ENCODE measurements at regions not wholly inside any gene's neighbourhood (a gene's known extent, or its start where the extent isn't known, plus 50 kb on each side); places are given as distances from the start of the nearest gene placed in this dataset.

GRCh38 chr12:98360401-98360800 is 155.0 kb upstream of the TMPO start:
- DNase-seq: no peak

- no peak for DNase-seq
Measured at GRCh38 chr12:98369581-98369980, 145.8 kb upstream of the TMPO start.

GRCh38 chr12:98370976-98371375 is 144.4 kb upstream of the TMPO start:
- DNase-seq: no peak

GRCh38 chr12:98371419-98371818 is 144.0 kb upstream of the TMPO start:
- no peak for DNase-seq

GRCh38 chr12:98372340-98373024 is 142.9 kb upstream of the TMPO start:
- no peak for DNase-seq

GRCh38 chr12:98373025-98373554 is 142.3 kb upstream of the TMPO start:
- peak; percentile 31 for DNase-seq

- no peak for DNase-seq
Measured at GRCh38 chr12:98374007-98374406, 141.4 kb upstream of the TMPO start.

GRCh38 chr12:98379106-98379505 is 136.3 kb upstream of the TMPO start:
- DNase-seq: no peak

- no peak for DNase-seq
Measured at GRCh38 chr12:98385641-98386040, 129.7 kb upstream of the TMPO start.

- DNase-seq: no peak
Measured at GRCh38 chr12:98387444-98387843, 127.9 kb upstream of the TMPO start.

- DNase-seq: no peak
Measured at GRCh38 chr12:98388126-98388525, 127.3 kb upstream of the TMPO start.

- DNase-seq: no peak
Measured at GRCh38 chr12:98389593-98389992, 125.8 kb upstream of the TMPO start.

- DNase-seq: peak; percentile 77
Measured at GRCh38 chr12:98397323-98398105, 117.9 kb upstream of the TMPO start.

- DNase-seq: peak; percentile 60
Measured at GRCh38 chr12:98399532-98399931, 115.9 kb upstream of the TMPO start.

- DNase-seq: no peak
Measured at GRCh38 chr12:98401427-98401826, 114.0 kb upstream of the TMPO start.

GRCh38 chr12:98402091-98402490 is 113.3 kb upstream of the TMPO start:
- DNase-seq: no peak

GRCh38 chr12:98402671-98403070 is 112.7 kb upstream of the TMPO start:
- no peak for DNase-seq

GRCh38 chr12:98403385-98403784 is 112.0 kb upstream of the TMPO start:
- no peak for DNase-seq

GRCh38 chr12:98403936-98404335 is 111.5 kb upstream of the TMPO start:
- DNase-seq: no peak

GRCh38 chr12:98405805-98406366 is 109.5 kb upstream of the TMPO start:
- DNase-seq: no peak

GRCh38 chr12:98406378-98406777 is 109.0 kb upstream of the TMPO start:
- no peak for DNase-seq

- DNase-seq: peak; percentile 83
Measured at GRCh38 chr12:98408681-98409080, 106.7 kb upstream of the TMPO start.

- peak; percentile 51 for DNase-seq
Measured at GRCh38 chr12:98409548-98409947, 105.8 kb upstream of the TMPO start.

- DNase-seq: peak; percentile 51
Measured at GRCh38 chr12:98410356-98410755, 105.0 kb upstream of the TMPO start.

Measured in inflammatory macrophage treated with lipopolysaccharide for 4 hours (primary cell).